Osteocyte (in vitro differentiated cells): ENCODE measurements at regions not wholly inside any gene's neighbourhood (a gene's known extent, or its start where the extent isn't known, plus 50 kb on each side); places are given as distances from the start of the nearest gene placed in this dataset.
A peak's percentile ranks its signal among the peaks of the same experiment; 100 is the strongest.

Experiments used
- DNase-seq: peaks from one replicate; pipeline ENCODE4 v3.0.0; 2021; ENCODE audit warnings: mixed read lengths; ENCODE audit not compliant: unreplicated experiment; ENCODE audit errors: extremely low spot score
- H3K27ac Mint-ChIP-seq: one replicate; pipeline ENCODE4 v1.8.0; 2021; ENCODE audit warnings: mild to moderate bottlenecking, mixed read lengths; ENCODE audit not compliant: unreplicated experiment
- H3K27me3 Mint-ChIP-seq: one replicate; pipeline ENCODE4 v1.8.0; 2021; ENCODE audit warnings: mixed read lengths; ENCODE audit not compliant: unreplicated experiment
- H3K36me3 Mint-ChIP-seq: one replicate; pipeline ENCODE4 v1.8.0; 2021; ENCODE audit warnings: mixed read lengths; ENCODE audit not compliant: unreplicated experiment
- H3K4me1 Mint-ChIP-seq: one replicate; pipeline ENCODE4 v1.8.0; 2021; ENCODE audit warnings: mixed read lengths; ENCODE audit not compliant: unreplicated experiment
- H3K4me3 Mint-ChIP-seq: one replicate; pipeline ENCODE4 v1.8.0; 2021; ENCODE audit warnings: mild to moderate bottlenecking, moderate library complexity, mixed read lengths; ENCODE audit not compliant: unreplicated experiment
- H3K9me3 Mint-ChIP-seq: one replicate; pipeline ENCODE4 v1.8.0; 2021; ENCODE audit warnings: mixed read lengths; ENCODE audit not compliant: unreplicated experiment
- CTCF ChIP-seq: fragments of 200-600 bp; sonication (generic); IDR thresholded peaks from 2 replicates; pipeline ENCODE4 v1.5.0; 2021; ENCODE audit warnings: antibody characterized with exemption, mild to moderate bottlenecking, moderate library complexity

- no peak for DNase-seq
- peak; percentile 71 for TF ChIP-seq CTCF
- Mint-ChIP-seq H3K4me1 (no peaks in the 10 kb centered on the region), H3K27me3 (peaks cover 6% of the 10 kb centered on the region), H3K4me3 (no peak overlapping the region), H3K27ac (no peak overlapping the region), H3K36me3 (no peaks in the 10 kb centered on the region), H3K9me3 (peaks cover 4% of the 10 kb centered on the region)
These were observed 195.2 kb upstream of the DPPA4 start for GRCh38 chr3:109532257-109533216.

- Mint-ChIP-seq H3K36me3 (peaks cover 4% of the 10 kb centered on the region), H3K4me1 (no peaks in the 10 kb centered on the region), H3K9me3 (no peaks in the 10 kb centered on the region), H3K27ac (no peak overlapping the region), H3K4me3 (no peak overlapping the region), H3K27me3 (no peaks in the 10 kb centered on the region)
- no peak for DNase-seq
- no peak for TF ChIP-seq CTCF
These were observed 208.4 kb upstream of the DPPA4 start for GRCh38 chr3:109545746-109546145.

GRCh38 chr3:109548192-109548938 lies 211.0 kb upstream of the DPPA4 start:
- H3K27ac Mint-ChIP-seq: no peak overlapping the region
- H3K36me3 Mint-ChIP-seq: no peaks in the 10 kb centered on the region
- no peaks in the 10 kb centered on the region for H3K27me3 Mint-ChIP-seq
- H3K4me1 Mint-ChIP-seq: no peaks in the 10 kb centered on the region
- H3K9me3 Mint-ChIP-seq: no peaks in the 10 kb centered on the region
- no peak for TF ChIP-seq CTCF
- H3K4me3 Mint-ChIP-seq: no peak overlapping the region
- no peak for DNase-seq

GRCh38 chr3:109553591-109554371 lies 216.4 kb upstream of the DPPA4 start:
- Mint-ChIP-seq H3K27ac (no peak overlapping the region), H3K4me1 (peaks cover 6% of the 10 kb centered on the region), H3K27me3 (no peaks in the 10 kb centered on the region), H3K9me3 (peaks cover 24% of the 10 kb centered on the region), H3K36me3 (no peaks in the 10 kb centered on the region), H3K4me3 (no peak overlapping the region)
- no peak for DNase-seq
- peak; percentile 22 for TF ChIP-seq CTCF
